GM23248 (cell line): ENCODE measurements at regions not wholly inside any gene's neighbourhood (a gene's known extent, or its start where the extent isn't known, plus 50 kb on each side); places are given as distances from the start of the nearest gene placed in this dataset.
"Not testable (repeated sequence)": the region's sequence is repeated elsewhere in the genome, so short reads cannot be mapped to it uniquely, and the experiment has no call there.

ENCODE experiments used
- DNase-seq: peaks from one replicate; pipeline ENCODE4 v3.0.0-alpha.2; 2015
- H2AFZ ChIP-seq: fragments of 200-600 bp; sonication (generic); 2 replicates; pipeline ENCODE4 v1.6.1; 2016; ENCODE audit warnings: antibody characterized with exemption
- H3F3A ChIP-seq: fragments of 200-600 bp; sonication (generic); 2 replicates; pipeline ENCODE4 v1.6.1; 2016; ENCODE audit warnings: mild to moderate bottlenecking, antibody characterized with exemption, mixed run types; ENCODE audit not compliant: insufficient read depth
- H3K27ac ChIP-seq: fragments of 200-600 bp; sonication (generic); 2 replicates; pipeline ENCODE4 v1.5.1; 2016; ENCODE audit warnings: mild to moderate bottlenecking
- H3K27me3 ChIP-seq: fragments of 200-600 bp; sonication (generic); replicated peaks from 2 replicates; pipeline ENCODE4 v1.6.1; 2016; ENCODE audit warnings: mild to moderate bottlenecking; ENCODE audit not compliant: insufficient read depth
- H3K36me3 ChIP-seq: fragments of 200-600 bp; sonication (generic); 2 replicates; pipeline ENCODE4 v1.6.1; 2016; ENCODE audit warnings: low read depth, mild to moderate bottlenecking
- H3K4me1 ChIP-seq: fragments of 200-600 bp; sonication (generic); 2 replicates; pipeline ENCODE4 v1.6.1; 2016; ENCODE audit warnings: mild to moderate bottlenecking; ENCODE audit not compliant: insufficient read depth
- H3K4me2 ChIP-seq: fragments of 200-600 bp; sonication (generic); one replicate; pipeline ENCODE4 v1.6.1; 2016; ENCODE audit warnings: mild to moderate bottlenecking; ENCODE audit not compliant: unreplicated experiment
- H3K4me3 ChIP-seq: fragments of 200-600 bp; sonication (generic); 2 replicates; pipeline ENCODE4 v1.5.1; 2016; ENCODE audit warnings: mild to moderate bottlenecking
- H3K79me2 ChIP-seq: fragments of 200-600 bp; sonication (generic); 2 replicates; pipeline ENCODE4 v1.6.1; 2016; ENCODE audit warnings: mild to moderate bottlenecking; ENCODE audit not compliant: insufficient read depth
- H3K9ac ChIP-seq: fragments of 200-600 bp; sonication (generic); 2 replicates; pipeline ENCODE4 v1.6.1; 2016; ENCODE audit warnings: mild to moderate bottlenecking
- H3K9me2 ChIP-seq: fragments of 200-600 bp; sonication (generic); 2 replicates; pipeline ENCODE4 v1.6.1; 2016; ENCODE audit warnings: mixed run types, mild to moderate bottlenecking, moderate library complexity; ENCODE audit not compliant: insufficient read depth
- H3K9me3 ChIP-seq: fragments of 200-600 bp; sonication (generic); one replicate; pipeline ENCODE4 v1.6.1; 2017; ENCODE audit warnings: low read depth
- H4K20me1 ChIP-seq: fragments of 200-600 bp; sonication (generic); 2 replicates; pipeline ENCODE4 v1.6.0; 2016; ENCODE audit not compliant: insufficient read depth
- EZH2 ChIP-seq: fragments of 200-600 bp; sonication (generic); IDR thresholded peaks from 2 replicates; pipeline ENCODE4 v1.6.1; 2018; ENCODE audit warnings: antibody characterized with exemption, mild to moderate bottlenecking; ENCODE audit not compliant: insufficient read depth, poor library complexity, severe bottlenecking
- EZH2phosphoT487 ChIP-seq: fragments of 200-600 bp; sonication (generic); IDR thresholded peaks from 2 replicates; pipeline ENCODE4 v1.6.1; 2018; ENCODE audit warnings: antibody characterized with exemption, moderate library complexity, mild to moderate bottlenecking, low read depth; ENCODE audit not compliant: insufficient read depth
- WGBS, 2 experiments: methylation state at CpG; one replicate each; pipeline ENCODE4 v1.1.6; 2015 to 2017; ENCODE audit warnings: low lambda C conversion rate in 2 of 2, low coverage in 1 of 2; ENCODE audit errors: missing lambda C conversion rate in 2 of 2; 5-methylcytosine and 5-hydroxymethylcytosine counted together
- in situ Hi-C: fragments of 300-500 bp; cut with MboI; formaldehyde crosslinking; loops from 2 replicates; pipeline ENCODE4 v1.15.0; 2020

GRCh38 chr20:12759493-12759892, 249.3 kb upstream of the SPTLC3 start:
- H3K9ac ChIP-seq, H3K27ac ChIP-seq, H3K4me3 ChIP-seq, H3K4me1 ChIP-seq, DNase-seq, H3F3A ChIP-seq, H3K9me2 ChIP-seq, H3K36me3 ChIP-seq, H2AFZ ChIP-seq, H3K27me3 ChIP-seq, H4K20me1 ChIP-seq, in situ Hi-C loops, H3K9me3 ChIP-seq, H3K79me2 ChIP-seq, H3K4me2 ChIP-seq: not testable (repeated sequence)
- 17 to 18% methylated on average over 4 to 5 of the region's 5 CpGs for WGBS, 2 experiments

GRCh38 chr20:12762725-12763124, 246.0 kb upstream of the SPTLC3 start:
- WGBS, 2 experiments: 2% methylated on average over 7 of the region's 7 CpGs
- no peak overlapping the region for H3K4me2 ChIP-seq
- no peak overlapping the region for H3K9ac ChIP-seq

GRCh38 chr20:12763406-12763805, 245.4 kb upstream of the SPTLC3 start:
- WGBS, 2 experiments: 7 to 29% methylated on average over 1 of the region's 1 CpG
- TF ChIP-seq EZH2phosphoT487: no peak
- no peak for TF ChIP-seq EZH2

More at GRCh38 chr20:12762725-12763124, 246.0 kb upstream of the SPTLC3 start:
- H4K20me1 ChIP-seq: no peaks in the 10 kb centered on the region
- in situ Hi-C loops: no loop called here
- H3K9me2 ChIP-seq: no peaks in the 10 kb centered on the region
- H3K79me2 ChIP-seq: no peaks in the 10 kb centered on the region
- no peaks in the 10 kb centered on the region for H3K4me1 ChIP-seq
- H3K9me3 ChIP-seq: no peaks in the 10 kb centered on the region
- no peak overlapping the region for H3K4me3 ChIP-seq
- no peak overlapping the region for H2AFZ ChIP-seq
- no peaks in the 10 kb centered on the region for H3K27me3 ChIP-seq
- TF ChIP-seq EZH2phosphoT487 (no peak), EZH2 (no peak)
- H3F3A ChIP-seq: no peaks in the 10 kb centered on the region
- no peak for DNase-seq
- H3K36me3 ChIP-seq: no peaks in the 10 kb centered on the region
- H3K27ac ChIP-seq: no peak overlapping the region

GRCh38 chr20:12764053-12764452, 244.7 kb upstream of the SPTLC3 start:
- Histone ChIP-seq H2AFZ (no peak overlapping the region), H3F3A (no peaks in the 10 kb centered on the region), H3K79me2 (no peaks in the 10 kb centered on the region), H3K9me2 (no peaks in the 10 kb centered on the region), H3K4me3 (no peak overlapping the region), H3K27ac (no peak overlapping the region), H3K9me3 (no peaks in the 10 kb centered on the region), H3K27me3 (no peaks in the 10 kb centered on the region), H3K4me2 (no peak overlapping the region), H3K36me3 (no peaks in the 10 kb centered on the region), H3K4me1 (no peaks in the 10 kb centered on the region), H4K20me1 (no peaks in the 10 kb centered on the region), H3K9ac (no peak overlapping the region)
- WGBS, 2 experiments: 11 to 18% methylated on average over 5 of the region's 5 CpGs
- TF ChIP-seq EZH2phosphoT487: no peak
- TF ChIP-seq EZH2: no peak
- DNase-seq: no peak
- in situ Hi-C loops: no loop called here

More at GRCh38 chr20:12763406-12763805, 245.4 kb upstream of the SPTLC3 start:
- Histone ChIP-seq H3K27ac (no peak overlapping the region), H3K36me3 (no peaks in the 10 kb centered on the region), H4K20me1 (no peaks in the 10 kb centered on the region), H3K4me1 (no peaks in the 10 kb centered on the region), H3K79me2 (no peaks in the 10 kb centered on the region), H3F3A (no peaks in the 10 kb centered on the region), H3K9ac (no peak overlapping the region), H3K9me3 (no peaks in the 10 kb centered on the region), H3K9me2 (no peaks in the 10 kb centered on the region), H3K4me3 (no peak overlapping the region), H2AFZ (no peak overlapping the region), H3K27me3 (no peaks in the 10 kb centered on the region), H3K4me2 (no peak overlapping the region)
- no peak for DNase-seq
- in situ Hi-C loops: no loop called here

- H3F3A ChIP-seq: no peaks in the 10 kb centered on the region
- H3K4me3 ChIP-seq: no peak overlapping the region
- H4K20me1 ChIP-seq: no peaks in the 10 kb centered on the region
- 0% methylated on average over 1 of the region's 1 CpG for WGBS, 2 experiments
- no peaks in the 10 kb centered on the region for H3K79me2 ChIP-seq
- H3K4me2 ChIP-seq: no peak overlapping the region
- no peaks in the 10 kb centered on the region for H3K9me2 ChIP-seq
- no peak overlapping the region for H3K9ac ChIP-seq
- no peak for DNase-seq
- in situ Hi-C loops: no loop called here
- no peaks in the 10 kb centered on the region for H3K9me3 ChIP-seq
- H2AFZ ChIP-seq: no peak overlapping the region
- TF ChIP-seq EZH2 (no peak), EZH2phosphoT487 (no peak)
- no peaks in the 10 kb centered on the region for H3K36me3 ChIP-seq
- H3K4me1 ChIP-seq: no peaks in the 10 kb centered on the region
- H3K27ac ChIP-seq: no peak overlapping the region
- H3K27me3 ChIP-seq: no peaks in the 10 kb centered on the region
Observed at GRCh38 chr20:12764851-12765250, 243.9 kb upstream of the SPTLC3 start.
